A549 (cell line): ENCODE measurements at regions not wholly inside any gene's neighbourhood (a gene's known extent, or its start where the extent isn't known, plus 50 kb on each side); places are given as distances from the start of the nearest gene placed in this dataset.

ENCODE experiments used
- KDM1A ChIP-seq: fragments of 200-600 bp; sonication (generic); IDR thresholded peaks from 2 replicates; pipeline ENCODE4 v1.6.1; 2016; ENCODE audit warnings: low read depth, mild to moderate bottlenecking
- POLR2A ChIP-seq: IDR thresholded peaks from 2 replicates; pipeline ENCODE4 v1.6.1; 2012; ENCODE audit warnings: mild to moderate bottlenecking, low read length
- USF2 ChIP-seq: fragments of 450-650 bp; IDR thresholded peaks from 2 replicates; pipeline ENCODE4 v1.6.1; 2014; ENCODE audit warnings: antibody characterized with exemption

- TF ChIP-seq POLR2A (no peak), KDM1A (no peak), USF2 (no peak)
These were observed 143.0 kb downstream of the APIP start for GRCh38 chr11:34773211-34773610.
